H1 (cell line): ENCODE measurements at regions not wholly inside any gene's neighbourhood (a gene's known extent, or its start where the extent isn't known, plus 50 kb on each side); places are given as distances from the start of the nearest gene placed in this dataset.

Experiments
- JUND ChIP-seq: IDR thresholded peaks from 2 replicates; pipeline ENCODE4 v1.6.1; 2011; ENCODE audit warnings: mild to moderate bottlenecking, improper control_type of control experiment, low read length
- POLR2A ChIP-seq, 2 experiments: IDR thresholded peaks; 1 replicate in 1 of 2; 2 replicates in 1 of 2; pipeline ENCODE4 v1.6.1; 2011; ENCODE audit warnings: low read depth in 2 of 2, low read length in 2 of 2, mild to moderate bottlenecking in 2 of 2; ENCODE audit errors: control extremely low read depth in 1 of 2

- TF ChIP-seq JUND: no peak
- TF ChIP-seq POLR2A (IDR thresholded peaks at IDR 0.05; ENCODE audit: control extremely low read depth in 1 of 2, low read depth in 2 of 2, low read length in 2 of 2): no peak
Observed at GRCh38 chr1:238346340-238346739, 455.6 kb upstream of the ZP4 start.
